Stimulated activated CD4-positive, alpha-beta T cell treated with anti-CD3 and anti-CD28 coated beads, TNF-alpha, amount 100 ng/mL, for 24 hours (primary cell): ENCODE measurements at regions not wholly inside any gene's neighbourhood (a gene's known extent, or its start where the extent isn't known, plus 50 kb on each side); places are given as distances from the start of the nearest gene placed in this dataset.
"Not testable (repeated sequence)": the region's sequence is repeated elsewhere in the genome, so short reads cannot be mapped to it uniquely, and the experiment has no call there.

ENCODE experiments used
- DNase-seq, 3 experiments: peaks; one replicate each; pipeline ENCODE4 v3.0.0-alpha.2; 2020; ENCODE audit warnings: low read depth in 3 of 3

GRCh38 chr9:3773362-3774060 is 247.7 kb upstream of the RFX3 start:
- DNase-seq: no peak

- DNase-seq: no peak
Measured at GRCh38 chr9:3769646-3770045, 243.8 kb upstream of the RFX3 start.

- no peak for DNase-seq
Measured at GRCh38 chr9:3768712-3769457, 243.1 kb upstream of the RFX3 start.

GRCh38 chr9:3768286-3768685 is 242.5 kb upstream of the RFX3 start:
- DNase-seq: no peak

GRCh38 chr9:3762076-3762475 is 236.3 kb upstream of the RFX3 start:
- DNase-seq: no peak

- no peak for DNase-seq
Measured at GRCh38 chr9:3760031-3760430, 234.2 kb upstream of the RFX3 start.

- no peak for DNase-seq
Measured at GRCh38 chr9:3758816-3759576, 233.2 kb upstream of the RFX3 start.

GRCh38 chr9:3756071-3756470 is 230.3 kb upstream of the RFX3 start:
- no peak for DNase-seq

- DNase-seq: no peak
Measured at GRCh38 chr9:3751125-3751758, 225.4 kb upstream of the RFX3 start.

GRCh38 chr9:3750321-3750720 is 224.5 kb upstream of the RFX3 start:
- DNase-seq: no peak

- DNase-seq: peak; percentile 7 to 39 (median 14)
Measured at GRCh38 chr9:3746296-3747275, 220.8 kb upstream of the RFX3 start.

- no peak for DNase-seq
Measured at GRCh38 chr9:3743901-3744413, 218.2 kb upstream of the RFX3 start.

- no peak for DNase-seq
Measured at GRCh38 chr9:3742586-3742985, 216.8 kb upstream of the RFX3 start.

- DNase-seq: no peak
Measured at GRCh38 chr9:3741729-3742128, 215.9 kb upstream of the RFX3 start.

- DNase-seq: no peak
Measured at GRCh38 chr9:3740690-3741419, 215.1 kb upstream of the RFX3 start.

- no peak for DNase-seq
Measured at GRCh38 chr9:3736161-3736560, 210.4 kb upstream of the RFX3 start.

- DNase-seq: no peak
Measured at GRCh38 chr9:3735251-3735650, 209.4 kb upstream of the RFX3 start.

- DNase-seq: not testable (repeated sequence)
Measured at GRCh38 chr9:3733527-3734262, 207.9 kb upstream of the RFX3 start.

GRCh38 chr9:3733039-3733408 is 207.2 kb upstream of the RFX3 start:
- DNase-seq: no peak
